Spleen (tissue), 7 donors: ENCODE measurements at regions not wholly inside any gene's neighbourhood (a gene's known extent, or its start where the extent isn't known, plus 50 kb on each side); places are given as distances from the start of the nearest gene placed in this dataset.

Experiments used
- CTCF ChIP-seq, 11 experiments: fragments of 200-600 bp in 7 of 11; fragments of 450-650 bp in 4 of 11; sonication (generic) in 4 of 11; IDR thresholded peaks in 8 of 11; conservative IDR thresholded peaks in 3 of 11; 1 replicate in 7 of 11; 2 replicates in 4 of 11; pipeline versions ENCODE4 v1.4.0 to v1.8.0; 2016 to 2021; ENCODE audit warnings: antibody characterized with exemption in 11 of 11, inconsistent platforms in 4 of 11, mild to moderate bottlenecking in 1 of 11
- POLR2A ChIP-seq, 3 donors: fragments of 450-650 bp; IDR thresholded peaks; one replicate each; pipeline ENCODE4 v1.5.1; 2017; ENCODE audit warnings: antibody characterized with exemption in 3 of 3, mild to moderate bottlenecking in 1 of 3
- donor health status: DM: no; HTN: no; CAD: no; lungs with moderate emphysema.
- donor health status: DM: no; HTN: no; CAD: no.
- donor health status: DM: no; HTN: no; CAD: no.

DNA sequence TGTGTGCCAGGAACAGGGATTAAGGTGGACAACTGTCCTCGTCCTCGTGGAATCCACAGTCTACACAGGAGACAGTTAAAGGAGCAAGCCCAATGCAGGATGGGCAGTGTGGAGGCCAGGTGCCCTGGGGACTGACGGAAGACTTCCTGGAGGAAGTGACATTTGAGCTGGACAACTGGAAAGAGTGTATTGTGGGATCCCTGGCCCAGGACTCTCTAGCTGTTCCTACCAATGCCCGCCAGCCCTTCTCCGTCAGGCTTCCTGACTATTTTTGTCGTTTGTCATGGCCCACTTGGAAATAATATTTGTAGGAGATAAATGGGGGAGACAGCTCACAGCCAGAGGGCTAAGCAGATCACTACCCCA lies 235.3 kb downstream of the TOMM20 start:
- no peak for TF ChIP-seq POLR2A (IDR thresholded peaks at IDR 0.05)
- no peak for TF ChIP-seq CTCF (IDR thresholded peaks at IDR 0.05 in 8 of 11, conservative IDR thresholded peaks at IDR 0.05 in 3 of 11)
